ENCODE measurements at regions not wholly inside any gene's neighbourhood (a gene's known extent, or its start where the extent isn't known, plus 50 kb on each side); places are given as distances from the start of the nearest gene placed in this dataset.
A peak's percentile ranks its signal among the peaks of the same experiment; 100 is the strongest.
"Not testable (repeated sequence)": the region's sequence is repeated elsewhere in the genome, so short reads cannot be mapped to it uniquely, and the experiment has no call there.

DNA sequence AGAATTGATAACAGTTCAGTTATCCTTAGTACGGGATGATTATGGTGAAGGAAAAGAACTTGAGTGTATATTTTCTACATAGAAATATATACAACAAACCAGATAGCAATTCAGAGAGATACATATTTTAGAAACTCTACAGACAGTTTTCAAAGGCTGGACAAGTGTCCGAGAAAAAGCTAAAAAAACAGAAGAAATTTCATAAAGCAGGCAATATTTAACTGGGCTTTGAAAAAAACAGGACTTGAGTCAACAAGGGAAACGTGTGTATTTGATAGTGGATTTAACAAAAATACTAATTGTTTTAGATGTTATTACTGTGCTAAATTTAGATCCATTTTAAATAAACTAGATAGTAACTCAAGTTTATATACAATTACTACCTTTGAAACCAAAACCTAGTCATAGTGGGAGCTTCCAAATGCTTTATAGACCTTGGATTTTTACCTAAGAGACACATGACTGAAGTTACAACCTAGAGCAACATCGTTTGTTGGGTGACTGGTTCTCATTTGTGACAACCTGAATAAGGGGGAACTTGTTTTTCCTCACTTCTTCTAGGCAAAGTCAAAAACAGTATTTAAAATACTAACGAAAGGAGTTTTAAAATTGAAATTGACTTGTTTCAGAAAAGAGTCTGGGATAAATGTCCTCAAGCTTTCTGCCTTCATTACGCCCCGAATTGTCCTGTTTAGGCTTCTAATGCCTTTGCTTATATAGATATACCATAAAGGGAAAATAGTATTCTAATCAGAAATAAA lies 116.7 kb upstream of the PRSS16 start:
- Histone ChIP-seq H3K36me3 (no peaks in the 10 kb centered on the region), H3K9me3 (no peaks in the 10 kb centered on the region), H3K4me1 (peaks cover 0 to 32% (median 17%) of the 10 kb centered on the region in 4 donors), H3K27ac (peak overlapping the region; percentile 95 to 98 (median 97)), H3K27me3 (no peaks in the 10 kb centered on the region), H3K4me3 (peak overlapping the region in 3 of 4 donors; percentile 42 to 66 (median 59))
- WGBS, 2 donors (ENCODE audit: low coverage in 1 of 2) = 28 to 37% methylated on average over 6 to 7 of the region's 7 CpGs
- intact Hi-C loops (cut with DNase I; ENCODE audit: low total_unique reads) (loop anchor here (2.0 kb wide), 1 partner anchor 348 kb away; no protein-coding TSS in a partner anchor), in situ Hi-C loops (cut with MboI; ENCODE audit: low pct_ligation_motif_present in 1 of 4, low pct_unique_long_range_greater_than_20kb in 1 of 4, low sequenced_read_pairs in 3 of 4) (loop anchor here in 3 of 4 donors (25.0 kb wide), 7 partner anchors 794 to 1094 kb away; a partner anchor contains a TSS)
- TF ChIP-seq EP300 (IDR thresholded peaks at IDR 0.05; ENCODE audit: low read depth) (no peak), POLR2AphosphoS5 (IDR thresholded peaks at IDR 0.05) (no peak), POLR2A (IDR thresholded peaks at IDR 0.05) (no peak), CTCF (IDR thresholded peaks at IDR 0.05) (no peak)
- no peak for DNase-seq

GRCh38 chr6:27132282-27132531 lies 115.3 kb upstream of the PRSS16 start:
- H3K27ac ChIP-seq = peak overlapping the region; percentile 95 to 98 (median 97)
- H3K4me1 ChIP-seq = peaks cover 0 to 27% (median 17%) of the 10 kb centered on the region in 4 donors
- DNase-seq; H3K9me3 ChIP-seq; H3K27me3 ChIP-seq; H3K36me3 ChIP-seq; intact Hi-C loops (cut with DNase I; ENCODE audit: low total_unique reads): not testable (repeated sequence)
- H3K4me3 ChIP-seq = peak overlapping the region; percentile 16 to 66 (median 50)
- 0% methylated on average over 3 to 14 of the region's 14 CpGs for WGBS, 2 donors (ENCODE audit: low coverage in 1 of 2)
- in situ Hi-C loops (cut with MboI; ENCODE audit: low pct_ligation_motif_present in 1 of 4, low pct_unique_long_range_greater_than_20kb in 1 of 4, low sequenced_read_pairs in 3 of 4) = loop anchor here in 3 of 4 donors (25.0 kb wide), 7 partner anchors 795 to 1095 kb away; a partner anchor contains a TSS

- H3K27me3 ChIP-seq = no peaks in the 10 kb centered on the region
- 1% methylated on average over 49 of the region's 53 CpGs; no CpG with 5 or more reads in 1 of the 2 donors for WGBS, 2 donors (ENCODE audit: low coverage in 1 of 2)
- DNase-seq = peak; percentile 94
- H3K9me3 ChIP-seq = no peaks in the 10 kb centered on the region
- H3K4me3 ChIP-seq = peak overlapping the region; percentile 32 to 66 (median 50)
- TF ChIP-seq POLR2A (IDR thresholded peaks at IDR 0.05) = peak; percentile 99
- no peak for TF ChIP-seq EP300 (IDR thresholded peaks at IDR 0.05; ENCODE audit: low read depth)
- TF ChIP-seq POLR2AphosphoS5 (IDR thresholded peaks at IDR 0.05) = peak; percentile 99 to 100 (median 100)
- H3K4me1 ChIP-seq = peaks cover 0 to 23% (median 17%) of the 10 kb centered on the region in 4 donors
- in situ Hi-C loops (cut with MboI; ENCODE audit: low pct_ligation_motif_present in 1 of 4, low pct_unique_long_range_greater_than_20kb in 1 of 4, low sequenced_read_pairs in 3 of 4) (loop anchor here in 3 of 4 donors (25.0 kb wide), 7 partner anchors 795 to 1095 kb away; a partner anchor contains a TSS), intact Hi-C loops (cut with DNase I; ENCODE audit: low total_unique reads) (no loop called here)
- peak overlapping the region; percentile 95 to 98 (median 97) for H3K27ac ChIP-seq
- no peaks in the 10 kb centered on the region for H3K36me3 ChIP-seq
These were observed 114.8 kb upstream of the PRSS16 start for GRCh38 chr6:27132532-27133280.

DNA sequence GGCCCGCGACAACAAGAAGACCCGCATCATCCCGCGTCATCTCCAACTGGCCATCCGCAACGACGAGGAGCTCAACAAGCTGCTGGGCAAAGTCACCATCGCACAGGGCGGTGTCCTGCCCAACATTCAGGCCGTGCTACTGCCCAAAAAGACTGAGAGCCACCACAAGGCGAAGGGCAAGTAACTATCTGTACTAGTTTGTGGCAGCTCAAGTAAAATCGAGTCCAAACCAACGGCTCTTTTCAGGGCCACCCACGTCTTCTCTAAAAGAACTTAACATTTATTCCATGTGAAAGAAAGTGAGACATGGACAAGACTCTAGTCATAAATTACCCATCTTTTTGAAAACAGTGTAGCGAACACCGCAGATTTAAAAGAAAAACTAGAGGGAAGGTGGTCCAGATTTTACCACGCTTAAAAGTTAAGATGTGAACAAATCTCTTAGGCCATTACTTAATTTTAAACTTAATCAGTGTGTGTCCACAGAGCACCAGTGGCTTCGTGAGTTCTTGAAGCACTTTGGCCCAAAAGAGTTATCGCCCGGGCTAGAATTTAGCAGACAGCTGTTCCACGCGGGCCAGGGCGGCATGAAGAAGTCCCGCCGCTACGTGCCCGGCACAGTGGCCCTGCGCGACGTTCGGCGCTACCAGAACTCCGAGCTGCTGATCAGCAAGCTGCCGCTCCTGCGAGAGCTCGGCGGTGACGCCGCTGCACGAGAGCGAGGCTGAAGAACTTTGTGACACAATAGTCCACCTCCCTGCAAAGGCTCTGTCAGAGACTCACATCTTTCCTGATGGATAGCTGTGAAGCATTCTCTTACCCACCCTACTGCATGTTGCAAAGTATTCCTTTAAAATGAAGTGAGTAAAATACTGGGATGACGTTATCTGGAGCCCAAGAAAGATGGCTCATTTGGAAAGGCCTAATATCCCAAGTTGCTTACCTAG lies 113.9 kb upstream of the PRSS16 start:
- TF ChIP-seq POLR2AphosphoS5 (IDR thresholded peaks at IDR 0.05) = peak; percentile 64 to 89 (median 83)
- TF ChIP-seq EP300 (IDR thresholded peaks at IDR 0.05; ENCODE audit: low read depth) = no peak
- TF ChIP-seq CTCF (IDR thresholded peaks at IDR 0.05) = no peak
- TF ChIP-seq POLR2A (IDR thresholded peaks at IDR 0.05) = peak; percentile 76
- 2 to 5% methylated on average over 8 to 42 of the region's 43 CpGs for WGBS, 2 donors (ENCODE audit: low coverage in 1 of 2)

More for the DNA sequence above, 113.9 kb upstream of the PRSS16 start:
- peak overlapping the region; percentile 32 to 66 (median 50) for H3K4me3 ChIP-seq
- peak; percentile 85 for DNase-seq
- H3K27me3 ChIP-seq = no peaks in the 10 kb centered on the region
- H3K4me1 ChIP-seq = peaks cover 0 to 28% (median 17%) of the 10 kb centered on the region in 4 donors
- H3K27ac ChIP-seq = peak overlapping the region; percentile 95 to 98 (median 97)
- no peaks in the 10 kb centered on the region for H3K9me3 ChIP-seq
- in situ Hi-C loops (cut with MboI; ENCODE audit: low pct_ligation_motif_present in 1 of 4, low pct_unique_long_range_greater_than_20kb in 1 of 4, low sequenced_read_pairs in 3 of 4) = loop anchor here in 3 of 4 donors (25.0 kb wide), 7 partner anchors 796 to 1096 kb away; a partner anchor contains a TSS
- no peaks in the 10 kb centered on the region for H3K36me3 ChIP-seq
- intact Hi-C loops (cut with DNase I; ENCODE audit: low total_unique reads) = no loop called here

Data from transverse colon (tissue), 4 donors.